GM12864 (cell line): ENCODE measurements at regions not wholly inside any gene's neighbourhood (a gene's known extent, or its start where the extent isn't known, plus 50 kb on each side); places are given as distances from the start of the nearest gene placed in this dataset.
"Not testable (repeated sequence)": the region's sequence is repeated elsewhere in the genome, so short reads cannot be mapped to it uniquely, and the experiment has no call there.

ENCODE experiments used
- DNase-seq: peaks from one replicate; pipeline ENCODE4 v3.0.0-alpha.2; 2011; ENCODE audit warnings: low read depth
- H3K4me3 ChIP-seq: 2 replicates; pipeline ENCODE4 v1.5.1; 2011; ENCODE audit warnings: mild to moderate bottlenecking, low read depth, low read length, control low read depth
- CTCF ChIP-seq: IDR thresholded peaks from 2 replicates; pipeline ENCODE4 v1.5.1; 2011; ENCODE audit warnings: low read depth, mild to moderate bottlenecking, moderate library complexity, low read length, control low read depth, inconsistent platforms; ENCODE audit errors: missing control alignments

- DNase-seq, H3K4me3 ChIP-seq: not testable (repeated sequence)
These were observed 61.3 kb downstream of the AIPL1 start for GRCh38 chr17:6373599-6373998.

DNA sequence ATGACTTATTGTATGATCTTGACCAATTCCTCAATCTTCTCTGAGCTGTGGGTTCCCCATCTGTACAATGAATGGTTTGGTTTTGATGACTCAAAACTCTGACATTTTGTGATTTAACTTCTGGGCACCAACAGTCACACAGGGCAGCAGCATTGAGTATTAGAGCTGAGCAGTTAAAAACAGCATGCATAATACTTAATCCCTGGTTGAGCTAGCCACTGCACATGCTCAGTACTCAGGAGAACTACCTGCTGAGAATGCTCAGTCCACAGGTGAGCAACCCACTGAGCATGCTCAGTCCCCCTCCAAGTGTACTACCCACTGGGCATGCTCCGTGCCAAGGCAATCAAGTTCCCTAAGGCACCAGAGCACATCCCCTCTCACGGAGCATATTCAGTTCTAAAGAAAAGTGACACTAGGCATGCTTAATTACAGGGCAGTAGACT lies 68.7 kb downstream of the AIPL1 start:
- no peak for DNase-seq
- TF ChIP-seq CTCF = no peak

DNA sequence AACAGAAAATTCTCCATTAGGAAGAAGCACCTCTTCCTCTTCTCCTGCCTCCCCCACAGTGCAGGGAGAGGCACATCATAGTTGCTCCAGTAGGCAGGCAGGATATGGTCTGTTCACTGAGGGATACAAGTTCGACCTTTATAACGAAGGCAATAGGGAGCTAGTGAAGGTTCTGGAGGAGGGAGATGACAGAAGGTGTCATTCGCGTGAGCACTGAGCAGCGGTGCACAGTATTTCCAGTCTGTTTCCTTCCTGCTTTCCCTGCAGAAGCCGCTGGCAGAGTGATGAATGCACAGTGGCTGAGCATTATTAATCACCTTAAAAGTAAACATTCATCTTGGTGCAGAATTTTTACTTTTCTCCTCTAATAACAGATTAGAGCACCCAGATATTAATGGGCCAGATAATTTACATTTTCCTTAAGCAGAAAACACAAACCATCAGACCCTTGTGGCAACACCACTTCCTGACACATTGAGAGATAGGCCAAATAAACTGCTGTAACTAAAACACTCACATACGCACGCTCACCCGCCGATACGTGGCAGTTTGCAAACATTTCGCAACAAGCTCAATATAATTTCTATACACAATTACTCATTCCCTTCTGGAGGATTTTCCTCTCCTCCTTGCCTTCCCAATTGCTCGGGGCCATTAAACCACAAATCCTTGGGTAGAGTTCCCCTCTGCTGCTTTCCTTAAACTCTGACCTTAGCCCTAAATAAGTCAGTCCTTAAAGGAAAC lies 69.5 kb downstream of the AIPL1 start:
- DNase-seq = no peak
- H3K4me3 ChIP-seq = no peak overlapping the region
- TF ChIP-seq CTCF = no peak

More for the DNA sequence above, 68.7 kb downstream of the AIPL1 start:
- no peak overlapping the region for H3K4me3 ChIP-seq

DNA sequence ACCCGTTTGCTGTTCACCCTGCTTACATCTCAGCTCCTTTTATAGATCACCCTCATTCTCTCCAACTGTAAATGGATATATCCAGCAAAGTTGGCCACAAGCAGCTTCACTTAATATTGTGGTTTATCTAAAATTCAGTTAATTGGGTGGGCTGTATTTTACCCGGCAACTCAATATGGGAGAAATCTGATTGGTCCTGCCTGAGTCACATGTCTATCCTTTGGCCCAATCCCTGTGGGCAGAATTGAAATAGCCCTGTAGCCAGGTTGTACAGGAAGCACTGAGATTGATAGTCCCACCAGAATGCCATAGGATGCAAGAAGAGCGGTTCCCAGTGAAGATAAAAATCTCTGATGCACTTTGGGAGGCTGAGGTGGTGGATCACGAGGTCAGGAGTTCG lies 73.2 kb downstream of the AIPL1 start:
- TF ChIP-seq CTCF = no peak
- no peak for DNase-seq
- no peak overlapping the region for H3K4me3 ChIP-seq

GRCh38 chr17:6358131-6358530 lies 76.8 kb downstream of the AIPL1 start:
- DNase-seq = no peak
- no peak overlapping the region for H3K4me3 ChIP-seq
- no peak for TF ChIP-seq CTCF

DNA sequence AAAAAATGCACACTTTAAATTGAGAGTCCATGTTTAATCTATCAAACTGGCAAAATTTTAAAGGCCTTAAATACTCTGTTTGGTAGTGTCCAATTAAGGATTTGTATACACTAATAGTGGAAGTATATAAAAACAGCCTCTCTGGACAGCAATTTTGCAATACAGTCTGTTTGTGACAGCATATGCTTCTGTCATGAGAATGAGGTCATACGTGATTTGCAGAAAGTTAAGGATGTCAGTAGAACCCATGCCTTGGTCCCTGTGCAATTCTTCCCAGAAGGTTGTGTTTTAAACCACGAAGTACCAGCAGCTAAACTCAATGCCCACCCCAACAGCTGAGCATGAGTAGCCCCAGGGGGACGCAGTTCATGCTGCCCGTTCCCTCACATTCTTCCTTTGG lies 78.4 kb downstream of the AIPL1 start:
- DNase-seq = no peak
- H3K4me3 ChIP-seq = no peak overlapping the region
- TF ChIP-seq CTCF = no peak

DNA sequence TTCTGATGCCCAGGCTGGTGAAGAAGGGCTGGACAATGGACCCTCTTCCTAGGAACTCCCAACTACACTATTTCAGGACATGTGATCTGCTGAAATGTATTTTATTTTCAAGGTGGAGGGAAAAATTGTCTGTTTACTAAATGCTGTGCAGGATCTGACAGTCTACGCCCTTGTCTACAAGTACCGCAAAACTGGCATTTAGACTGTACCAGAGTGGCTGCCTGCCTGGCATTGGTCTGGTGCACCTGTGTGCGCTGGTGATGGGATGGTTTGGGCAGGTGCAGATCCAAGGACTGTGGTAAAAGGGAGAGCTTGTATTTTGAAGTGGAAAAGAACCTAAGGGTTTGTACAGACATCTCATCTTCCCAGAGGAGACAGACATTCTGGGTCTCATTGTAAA lies 79.7 kb downstream of the AIPL1 start:
- TF ChIP-seq CTCF = no peak
- no peak for DNase-seq
- H3K4me3 ChIP-seq = no peak overlapping the region
